RCC 7860 (cell line): ENCODE measurements at regions not wholly inside any gene's neighbourhood (a gene's known extent, or its start where the extent isn't known, plus 50 kb on each side); places are given as distances from the start of the nearest gene placed in this dataset.
A peak's percentile ranks its signal among the peaks of the same experiment; 100 is the strongest.

Source experiments
- DNase-seq: peaks from one replicate; pipeline ENCODE4 v3.0.0-alpha.2; 2015; ENCODE audit warnings: low spot score
- FAIRE-seq: peaks from 2 replicates; lab custom pipeline; 2012; peaks lifted over from hg19 to GRCh38; lab: Jason Lieb, UNC

DNA sequence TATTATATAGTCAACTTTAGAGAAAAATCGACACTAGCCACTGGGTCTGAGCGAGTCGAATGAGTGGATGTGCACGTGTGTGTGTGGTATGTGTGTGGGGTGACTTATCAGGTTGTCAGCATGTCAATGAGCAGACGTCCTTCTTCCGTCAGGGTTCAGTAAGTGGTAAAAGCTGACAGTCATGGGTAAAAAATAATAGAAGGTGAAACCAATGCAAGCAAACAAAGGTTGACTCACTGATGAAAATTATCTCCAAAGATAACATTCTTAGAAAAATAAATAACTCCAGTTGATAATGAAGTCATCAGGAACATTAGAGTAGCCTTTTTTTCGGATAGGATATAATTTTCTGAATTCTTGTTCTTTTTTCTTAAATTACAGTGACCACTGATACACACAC, 243.8 kb upstream of the FOXQ1 start:
- FAIRE-seq = peak; percentile 69
- DNase-seq = peak; percentile 66

DNA sequence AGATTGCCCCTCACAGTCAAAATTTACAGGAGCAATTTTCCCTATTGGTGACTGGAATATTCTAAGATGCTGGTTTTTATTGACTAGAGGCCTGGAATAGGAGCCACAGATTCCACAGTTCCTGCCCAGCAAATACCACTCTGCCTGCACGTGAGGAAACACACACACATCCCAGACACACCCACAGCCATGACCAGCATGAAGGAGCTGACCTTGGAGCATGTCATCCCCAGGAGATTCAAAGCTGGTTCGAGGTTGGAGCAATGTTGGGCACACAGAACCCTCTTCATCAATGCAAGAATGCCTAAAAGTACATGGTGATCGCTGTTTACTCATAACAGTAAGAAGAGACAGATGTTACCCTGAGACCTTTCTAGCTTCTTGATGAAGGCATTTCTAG, 244.6 kb upstream of the FOXQ1 start:
- FAIRE-seq = no peak
- no peak for DNase-seq

DNA sequence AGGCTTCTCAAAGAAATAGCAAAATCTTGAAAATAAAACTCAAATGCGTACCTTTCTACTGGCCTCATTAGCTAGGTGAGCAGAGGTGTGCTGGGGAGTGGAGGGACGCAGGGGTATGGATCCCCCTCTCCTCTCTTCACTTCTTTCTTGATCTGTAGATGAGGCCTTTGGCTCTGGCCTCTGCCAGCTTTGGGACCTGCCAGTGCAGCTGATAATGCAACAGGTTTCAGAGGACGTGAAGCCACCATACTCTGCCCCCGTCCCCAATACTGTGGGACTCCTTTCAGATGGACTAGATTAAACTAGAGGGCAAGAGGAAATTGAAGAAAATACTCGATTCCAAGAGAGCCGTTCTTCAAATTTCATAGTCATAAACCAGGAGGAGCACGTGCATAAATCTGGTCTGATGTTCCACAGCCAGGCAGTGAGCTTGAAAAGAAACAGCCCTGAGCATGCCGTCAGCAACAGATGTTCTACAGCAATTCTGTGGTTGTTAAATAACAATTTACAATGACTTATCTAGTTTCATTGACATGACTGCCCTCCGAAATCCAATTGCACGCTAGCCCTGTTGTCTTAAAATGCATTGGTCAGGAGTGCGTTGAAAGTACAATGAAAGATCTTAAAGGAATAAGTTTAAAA, 245.3 kb upstream of the FOXQ1 start:
- FAIRE-seq (no peak), DNase-seq (no peak)

DNA sequence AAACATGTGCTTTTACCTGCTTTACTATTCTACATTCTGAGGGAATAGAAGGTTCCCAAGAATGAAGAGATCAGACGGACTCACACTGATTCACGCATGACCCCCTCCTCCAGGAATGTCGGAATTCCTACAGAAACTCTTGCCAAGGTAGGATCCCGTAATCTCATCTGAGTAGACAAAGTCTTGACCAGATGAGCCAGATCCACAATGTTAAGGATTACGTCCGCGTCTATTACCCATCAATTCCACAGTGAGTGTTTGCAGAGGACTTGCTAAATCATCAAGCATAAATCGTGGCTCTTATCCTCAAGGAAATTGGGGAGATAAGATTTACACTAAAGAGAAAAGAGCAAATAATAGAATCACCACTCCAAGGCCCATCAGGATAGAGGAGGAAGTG, 245.9 kb upstream of the FOXQ1 start:
- FAIRE-seq = no peak
- no peak for DNase-seq

DNA sequence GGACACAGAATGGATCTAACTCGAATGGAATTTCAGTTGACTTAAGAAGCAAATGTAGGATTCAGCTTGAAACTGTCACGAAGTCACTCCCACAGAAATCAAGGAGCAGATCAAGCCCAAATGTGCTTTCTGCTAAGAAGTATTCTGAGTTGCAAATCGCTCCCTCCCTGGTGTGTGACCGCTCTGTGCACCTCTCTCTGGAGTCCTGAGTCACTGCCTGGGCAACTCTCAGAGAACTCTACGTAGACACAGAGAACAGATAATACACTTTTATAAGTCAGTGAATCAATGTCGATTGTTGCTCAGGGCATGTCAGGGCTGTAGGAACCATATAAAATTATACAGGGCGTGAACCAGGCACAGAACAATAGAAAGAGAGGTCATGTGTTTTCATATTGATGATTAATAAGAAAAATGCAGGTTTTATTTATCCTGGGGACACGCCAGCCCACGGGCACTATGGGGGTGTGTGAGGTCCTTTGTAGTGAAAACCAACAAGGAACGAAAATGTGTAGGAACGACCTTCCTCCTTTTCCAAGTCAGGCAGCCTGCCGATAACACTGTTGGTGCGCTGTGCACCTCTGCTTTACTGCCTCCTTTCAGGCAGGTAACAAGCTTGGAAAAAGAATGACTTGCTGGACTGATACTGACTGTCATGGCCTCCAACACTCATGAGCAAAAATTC, 248.1 kb upstream of the FOXQ1 start:
- DNase-seq = no peak
- no peak for FAIRE-seq

DNA sequence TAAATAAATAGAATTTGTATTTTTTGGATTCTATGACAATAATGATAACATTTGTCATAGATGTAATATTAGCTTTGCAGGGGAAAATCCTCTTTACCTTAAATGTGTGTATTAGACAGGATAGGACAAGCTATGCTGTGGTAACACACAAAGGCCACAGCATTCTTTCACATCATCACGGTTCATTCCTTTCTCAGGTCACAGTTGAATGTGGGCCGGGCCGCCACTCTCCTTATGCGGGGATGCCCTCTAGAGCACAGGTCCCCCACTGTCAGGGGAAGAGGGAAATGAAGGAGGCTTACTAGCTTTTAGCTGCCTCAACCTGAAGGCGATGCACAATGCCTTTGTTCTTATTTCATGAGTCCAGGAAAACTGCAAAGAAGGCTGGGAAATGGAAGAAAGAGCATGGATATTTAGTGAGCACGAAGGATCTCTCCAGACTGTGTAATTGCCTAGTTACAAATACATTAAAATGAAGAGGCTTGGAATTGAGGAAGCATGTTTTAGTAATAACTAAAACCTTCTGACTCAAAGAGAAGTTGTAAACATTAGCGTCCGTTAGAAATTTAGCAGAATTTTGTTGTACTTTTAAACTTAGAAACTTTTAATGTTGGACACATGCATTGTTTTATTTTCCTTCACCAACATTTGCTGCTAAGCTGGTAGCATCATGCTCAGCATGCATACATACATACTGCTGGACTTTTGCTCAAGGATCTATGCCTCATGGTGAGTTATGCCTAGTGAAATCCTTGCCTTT, 248.9 kb upstream of the FOXQ1 start:
- no peak for DNase-seq
- no peak for FAIRE-seq

DNA sequence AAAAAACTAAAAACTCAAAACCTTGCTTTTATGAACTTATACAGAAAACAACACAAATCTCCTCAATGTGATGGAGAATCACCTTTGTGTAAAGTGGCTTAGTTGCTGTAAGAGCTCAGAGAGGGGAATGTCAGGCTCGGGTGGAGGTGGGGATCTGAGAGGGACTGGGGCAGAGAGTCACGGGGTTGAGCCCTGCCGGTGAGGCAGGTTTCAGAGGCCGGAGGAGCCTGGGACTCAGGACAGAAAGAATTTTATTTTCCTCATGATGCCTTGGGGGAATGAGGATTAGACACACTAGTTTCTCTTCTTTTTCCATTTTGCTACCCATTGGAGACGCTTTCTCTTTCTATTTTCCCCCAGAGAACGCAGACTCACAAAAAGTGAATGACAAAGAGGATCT, 252.3 kb upstream of the FOXQ1 start:
- FAIRE-seq (no peak), DNase-seq (no peak)

DNA sequence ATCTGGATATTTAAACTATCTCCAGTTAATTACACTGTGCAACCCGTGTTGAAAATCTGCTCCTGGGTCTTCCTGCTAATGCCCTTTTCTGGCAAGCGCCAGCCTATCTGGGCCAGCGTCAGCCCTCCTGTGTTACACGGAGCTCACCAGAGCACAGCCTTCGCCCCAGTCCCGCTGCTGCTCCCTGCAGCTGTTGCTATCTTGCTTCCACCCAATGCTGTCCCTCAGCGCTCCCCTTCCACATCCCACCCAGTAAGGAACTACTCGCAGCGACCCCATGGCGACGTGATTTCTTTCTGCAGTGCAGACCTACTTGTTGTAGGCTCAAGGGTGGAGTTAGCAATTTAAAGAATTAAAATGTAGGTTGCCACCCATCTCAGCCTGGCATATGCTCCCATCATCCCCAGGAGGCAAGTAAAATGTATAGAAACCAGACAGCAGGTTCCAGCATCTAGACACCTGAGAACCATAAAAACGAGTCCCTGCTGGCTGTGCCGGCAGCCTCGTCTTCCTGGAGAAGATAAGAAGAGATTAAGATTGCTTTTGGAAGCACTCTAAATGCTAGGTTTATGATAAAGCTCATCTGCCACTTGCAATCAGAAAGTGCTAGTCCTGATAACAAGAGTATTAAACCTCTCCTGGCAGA, 254.3 kb upstream of the FOXQ1 start:
- no peak for FAIRE-seq
- no peak for DNase-seq

DNA sequence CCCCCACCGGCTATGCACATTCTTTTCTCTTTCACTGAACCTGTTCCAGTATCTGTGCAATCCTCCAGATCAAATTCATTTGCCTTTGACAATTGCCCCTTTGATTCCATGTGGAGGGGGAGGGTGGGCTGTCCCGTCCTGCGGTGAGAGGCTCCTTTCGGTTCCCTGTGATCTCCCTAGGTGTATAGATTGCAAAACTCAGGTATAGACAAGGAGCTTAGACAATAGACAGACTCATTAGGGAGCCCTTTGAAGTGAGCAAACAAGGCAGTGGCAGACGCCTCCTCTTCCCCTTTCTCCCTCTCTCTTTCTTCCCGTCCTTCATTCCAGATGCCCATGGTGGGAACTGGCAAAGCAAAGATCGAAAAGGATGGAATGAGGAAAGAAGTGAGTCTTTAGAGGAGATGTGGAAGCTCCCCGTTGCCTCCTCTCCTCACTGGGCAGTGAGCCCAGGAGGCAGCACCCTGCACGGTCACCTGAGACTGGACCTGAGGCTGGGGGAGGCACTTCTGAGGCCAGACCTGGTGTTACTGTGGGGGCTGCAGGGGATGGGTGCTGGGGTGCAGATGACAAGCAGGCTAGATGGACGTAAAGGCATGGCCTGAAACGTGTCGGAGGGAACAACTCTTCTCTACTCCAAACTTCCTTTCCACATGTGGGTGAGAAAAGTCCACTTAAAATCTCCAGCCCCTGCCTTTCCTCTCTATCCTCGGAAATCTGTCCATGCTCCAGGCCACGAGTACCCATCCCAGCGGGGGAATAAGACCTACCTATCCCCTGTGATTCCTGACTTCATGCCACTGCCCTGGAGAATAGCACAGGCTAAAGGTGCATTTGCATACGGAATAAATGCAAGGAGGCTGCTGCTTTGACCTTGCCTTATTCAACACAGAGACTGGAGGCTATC, 256.6 kb upstream of the FOXQ1 start:
- DNase-seq (no peak), FAIRE-seq (no peak)

DNA sequence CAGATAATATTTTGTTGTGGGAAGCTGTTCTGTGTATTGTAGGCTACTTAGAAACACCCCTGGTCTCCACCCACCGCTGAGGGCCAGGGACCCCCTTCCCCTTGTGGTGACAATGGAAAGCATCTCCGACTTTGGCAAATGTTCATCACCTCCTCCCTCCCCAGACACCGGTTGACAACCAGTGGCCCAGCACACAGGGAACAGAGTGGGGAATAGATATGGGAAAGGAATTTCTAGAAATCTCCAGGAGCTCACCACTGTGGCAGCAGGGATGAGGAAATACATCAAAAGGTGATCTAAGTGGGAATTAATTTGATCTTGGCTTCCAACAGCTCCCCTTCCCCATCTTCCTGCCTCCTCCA, 257.3 kb upstream of the FOXQ1 start:
- FAIRE-seq = no peak
- no peak for DNase-seq

DNA sequence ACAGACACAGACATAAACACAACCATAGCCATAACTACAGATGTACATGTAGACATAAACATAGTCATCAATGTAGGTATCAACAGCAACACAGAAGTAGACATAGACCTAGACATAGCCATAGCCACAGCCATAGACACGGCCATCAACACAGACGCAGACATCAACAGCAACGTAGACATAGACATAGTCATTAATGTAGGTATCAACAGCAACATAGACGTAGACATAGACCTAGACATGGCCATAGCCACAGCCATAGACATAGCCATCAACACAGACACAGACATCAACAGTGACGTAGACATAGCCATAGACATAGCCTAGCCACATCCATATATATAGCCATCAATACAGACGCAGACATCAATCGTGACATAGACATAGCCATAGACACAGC, 258.3 kb upstream of the FOXQ1 start:
- no peak for FAIRE-seq
- DNase-seq = no peak

DNA sequence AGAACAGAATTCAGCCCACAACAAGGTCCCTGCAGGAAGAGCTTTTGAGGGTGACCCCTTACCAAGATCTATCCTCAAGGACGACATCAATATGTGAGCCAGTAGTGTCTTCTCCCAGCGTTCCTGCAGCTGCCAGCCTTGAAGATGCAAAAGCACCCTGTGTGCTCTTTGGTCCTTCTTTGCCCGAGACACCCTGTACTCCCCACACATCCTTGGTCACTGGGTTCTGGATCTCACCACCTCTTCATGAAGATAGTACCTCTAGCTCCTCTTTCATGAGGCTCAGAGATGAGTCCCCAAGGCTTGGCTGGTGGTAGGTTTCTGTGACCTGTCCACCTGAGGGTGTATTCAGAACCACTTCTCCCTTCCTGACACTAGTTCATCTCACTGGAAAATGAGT, 259.6 kb upstream of the FOXQ1 start:
- FAIRE-seq = no peak
- DNase-seq = no peak

DNA sequence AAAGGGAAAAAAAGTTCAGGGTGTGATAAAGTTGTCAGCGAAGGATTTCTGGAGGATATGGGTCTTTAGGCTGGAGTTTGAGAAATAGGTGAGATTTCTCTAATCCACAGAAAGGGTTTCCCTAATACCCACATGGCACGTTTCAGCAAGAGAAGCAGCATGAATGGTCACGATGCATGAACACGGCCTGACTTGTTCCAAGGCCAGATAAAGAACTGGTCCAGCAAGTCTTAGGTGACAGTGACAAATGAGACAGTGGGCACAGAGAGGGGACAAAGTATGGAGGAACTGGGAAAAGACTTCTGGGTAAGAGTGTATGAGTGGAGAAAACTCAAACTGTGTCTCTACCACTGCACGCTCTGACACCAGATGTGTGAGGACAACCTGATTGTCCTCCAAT, 262.0 kb upstream of the FOXQ1 start:
- DNase-seq = no peak
- FAIRE-seq = no peak

DNA sequence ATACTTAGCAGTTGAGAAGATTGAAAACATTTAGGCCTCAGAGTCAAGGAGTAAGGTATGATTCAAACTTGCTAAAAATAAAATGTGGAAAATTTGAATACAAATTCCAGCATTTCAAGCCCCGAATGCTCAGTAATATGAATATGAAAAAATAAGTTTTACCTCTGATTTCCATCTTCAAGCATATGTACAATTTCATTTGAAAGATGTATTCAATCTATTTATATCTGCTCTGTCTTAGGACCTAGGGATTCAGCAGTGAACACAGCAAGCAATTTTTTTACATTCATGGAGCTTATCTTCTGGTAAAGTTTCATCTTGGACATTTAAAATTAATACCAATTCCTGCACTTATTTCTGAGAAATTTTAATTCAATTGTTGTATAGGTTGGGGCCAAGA, 262.7 kb upstream of the FOXQ1 start:
- DNase-seq = no peak
- FAIRE-seq = no peak

DNA sequence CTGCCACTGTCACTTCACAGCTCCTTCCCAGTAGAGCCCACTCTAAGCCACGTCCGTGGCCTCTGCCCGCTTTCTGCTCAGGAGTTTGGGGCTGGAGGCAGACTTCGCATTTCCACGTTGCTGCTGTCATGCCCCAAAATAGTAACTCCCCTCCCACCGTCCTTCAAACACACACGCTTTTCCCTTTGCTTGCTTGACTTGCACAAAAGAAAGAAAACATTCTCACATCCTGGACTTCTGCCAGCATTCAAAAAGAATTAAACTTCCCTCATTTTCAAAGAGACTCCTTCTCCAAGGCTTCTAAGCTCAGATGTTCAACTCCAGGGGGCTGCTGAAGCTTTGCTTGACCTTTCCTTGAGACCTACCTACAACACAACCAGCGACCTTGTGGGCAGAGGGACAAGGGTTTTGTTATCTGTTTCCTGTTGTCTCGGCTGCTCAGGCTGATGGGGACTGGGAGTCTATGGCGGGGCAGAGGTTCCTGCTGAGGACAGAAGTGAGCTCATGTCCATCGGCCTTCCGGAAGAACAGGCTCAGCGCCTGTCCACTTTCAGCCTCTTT, 263.8 kb upstream of the FOXQ1 start:
- FAIRE-seq (no peak), DNase-seq (no peak)

DNA sequence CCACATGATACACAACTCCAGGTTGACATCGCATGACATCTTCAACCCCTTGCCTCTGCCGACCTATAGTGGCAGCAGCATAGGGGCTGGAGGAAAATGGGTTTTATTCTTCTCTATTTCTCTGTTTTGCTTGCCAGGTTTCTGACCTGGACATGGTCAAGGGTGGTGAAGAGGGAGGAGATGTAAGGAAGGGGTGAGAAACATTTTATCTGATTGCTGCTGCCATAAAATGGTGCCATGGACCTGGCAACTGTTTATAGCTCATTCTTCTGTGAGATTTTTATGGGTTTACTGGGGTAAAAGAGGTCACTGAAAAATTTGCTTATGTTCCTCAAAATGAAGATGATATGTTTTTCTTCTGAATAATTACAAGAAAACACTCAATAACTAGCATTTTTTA, 266.7 kb upstream of the FOXQ1 start:
- FAIRE-seq = no peak
- no peak for DNase-seq

DNA sequence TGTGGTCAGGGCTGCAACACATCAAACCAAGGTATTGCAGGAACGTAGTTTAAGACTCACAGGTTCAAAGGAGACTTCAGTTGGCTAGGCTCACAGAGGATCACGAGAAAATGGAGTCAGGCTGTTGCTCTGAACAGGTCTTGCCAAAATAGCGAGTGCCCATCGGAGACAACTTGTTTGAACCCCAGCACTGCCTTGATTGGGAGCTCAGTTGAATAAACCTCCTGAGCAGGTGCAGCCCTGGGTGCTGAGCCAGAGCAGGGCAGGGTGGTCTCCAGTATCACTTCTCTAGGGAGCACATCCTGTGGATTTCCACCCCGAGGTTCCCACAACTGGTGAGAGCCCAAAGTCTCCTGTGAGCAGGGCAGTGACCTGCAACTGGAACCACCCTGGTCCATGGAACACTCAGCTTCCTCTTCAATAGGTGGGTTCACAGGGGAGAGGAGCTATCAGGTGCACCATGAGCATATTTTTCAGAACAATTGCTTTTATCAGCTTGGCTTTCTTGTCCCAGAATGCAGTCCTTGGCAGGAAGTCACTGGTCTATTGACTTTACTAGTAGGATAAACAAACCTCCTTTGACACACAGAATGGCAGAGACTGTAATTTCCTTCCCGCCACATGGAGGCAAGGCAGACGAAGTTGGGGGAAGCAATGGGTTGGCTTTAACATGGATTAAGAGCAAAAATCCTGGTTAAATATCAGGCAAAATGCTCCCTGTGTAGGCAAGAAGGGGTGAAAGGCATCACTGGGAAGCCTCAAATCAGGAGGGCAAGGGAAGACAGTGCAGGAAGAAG, 267.7 kb upstream of the FOXQ1 start:
- no peak for FAIRE-seq
- no peak for DNase-seq

DNA sequence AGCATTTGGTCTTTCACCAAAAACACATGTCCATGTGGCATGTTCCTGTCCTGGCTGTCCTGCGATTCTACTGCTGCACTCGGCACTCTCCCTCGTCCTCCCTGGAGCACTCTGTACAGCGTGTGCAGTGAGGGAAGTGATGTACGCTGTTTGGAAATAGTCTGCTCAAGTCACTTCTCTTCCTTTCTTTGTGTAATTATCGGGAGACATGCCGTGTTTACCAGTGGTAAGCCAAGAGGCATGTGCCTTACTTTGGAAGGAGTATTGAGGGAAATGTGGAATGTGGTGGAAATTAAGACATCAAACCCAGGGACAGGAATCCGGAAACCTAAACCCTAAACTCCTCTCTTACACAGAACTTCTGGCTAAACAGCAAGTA, 268.5 kb upstream of the FOXQ1 start:
- FAIRE-seq (no peak), DNase-seq (no peak)

DNA sequence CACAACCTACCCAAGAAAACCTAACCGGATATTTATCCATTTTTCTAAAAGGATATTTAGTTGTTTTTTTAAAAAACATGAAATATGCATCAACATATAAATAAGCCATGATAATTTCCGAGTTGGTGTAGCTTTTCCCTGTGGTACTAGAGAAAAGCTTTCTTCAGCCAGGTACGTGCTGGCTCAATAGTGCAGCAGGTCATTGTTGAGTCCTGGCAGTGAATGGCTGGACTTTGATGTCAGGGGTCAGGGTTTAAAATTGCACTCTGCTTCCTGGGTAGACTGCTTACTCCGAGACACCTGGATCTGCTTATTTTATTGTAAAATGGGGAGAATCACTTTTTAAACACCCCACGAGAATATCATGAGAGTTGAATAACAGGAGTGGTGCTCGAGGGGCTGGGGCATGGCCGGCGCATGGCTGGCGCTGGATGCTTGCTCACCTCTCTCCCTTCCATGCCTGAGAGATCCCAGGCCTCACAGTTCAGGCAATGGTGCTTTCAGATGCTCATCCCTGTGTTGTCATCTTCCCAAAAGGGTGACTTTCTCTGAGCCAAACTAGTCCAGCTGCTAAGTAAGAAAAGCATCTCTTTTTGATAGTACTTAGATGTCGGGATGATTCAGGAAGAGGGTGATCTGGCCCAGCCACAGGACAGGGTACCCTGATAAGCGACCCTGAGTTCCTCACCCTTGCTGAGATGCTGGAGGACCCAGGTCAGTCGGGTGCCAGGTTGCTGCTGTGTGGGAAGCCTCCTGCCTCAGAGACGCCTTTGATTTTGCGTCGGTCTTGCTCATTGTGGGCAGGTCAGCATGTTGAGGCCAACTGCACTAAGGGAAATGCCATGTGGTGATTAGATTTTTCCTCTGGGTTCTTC, 269.1 kb upstream of the FOXQ1 start:
- FAIRE-seq = no peak

More for the DNA sequence above, 269.1 kb upstream of the FOXQ1 start:
- no peak for DNase-seq
